Body of pancreas (tissue), 4 donors: ENCODE measurements at regions not wholly inside any gene's neighbourhood (a gene's known extent, or its start where the extent isn't known, plus 50 kb on each side); places are given as distances from the start of the nearest gene placed in this dataset.

Experiments used
- POLR2A ChIP-seq, 3 donors: fragments of 450-650 bp; IDR thresholded peaks; one replicate each; pipeline ENCODE4 v1.6.1; 2016; ENCODE audit warnings: antibody characterized with exemption in 3 of 3, mild to moderate bottlenecking in 2 of 3
- TF ChIP-seq, protein P1 (sequence below), 7 experiments: fragments of 450-650 bp in 4 of 7; fragments of 200-600 bp in 3 of 7; sonication (generic) in 3 of 7; IDR thresholded peaks; one replicate each; pipeline ENCODE4 v1.5.1; 2016 to 2019; ENCODE audit warnings: antibody characterized with exemption in 7 of 7

DNA sequence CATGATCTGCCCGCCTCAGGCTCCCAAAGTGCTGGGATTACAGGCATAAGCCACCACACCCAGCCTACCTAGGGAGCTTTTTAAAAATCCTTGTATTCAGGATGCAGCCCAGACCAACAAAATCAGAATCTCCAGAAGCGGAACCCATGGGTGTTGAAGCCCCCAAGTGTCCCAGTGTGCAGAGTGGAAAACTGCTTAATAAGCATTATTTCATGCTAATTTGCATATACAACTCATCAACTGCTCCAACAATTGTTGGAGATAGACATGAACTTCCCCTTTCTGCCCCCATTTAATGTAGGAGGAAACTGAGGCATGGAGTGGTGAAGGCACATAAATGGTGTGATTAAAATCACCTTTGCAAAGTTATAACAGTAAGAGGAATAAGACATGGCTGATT, 84.3 kb upstream of the C16orf82 start:
- no peak for TF ChIP-seq POLR2A (IDR thresholded peaks at IDR 0.05)
- TF ChIP-seq, protein P1, sequence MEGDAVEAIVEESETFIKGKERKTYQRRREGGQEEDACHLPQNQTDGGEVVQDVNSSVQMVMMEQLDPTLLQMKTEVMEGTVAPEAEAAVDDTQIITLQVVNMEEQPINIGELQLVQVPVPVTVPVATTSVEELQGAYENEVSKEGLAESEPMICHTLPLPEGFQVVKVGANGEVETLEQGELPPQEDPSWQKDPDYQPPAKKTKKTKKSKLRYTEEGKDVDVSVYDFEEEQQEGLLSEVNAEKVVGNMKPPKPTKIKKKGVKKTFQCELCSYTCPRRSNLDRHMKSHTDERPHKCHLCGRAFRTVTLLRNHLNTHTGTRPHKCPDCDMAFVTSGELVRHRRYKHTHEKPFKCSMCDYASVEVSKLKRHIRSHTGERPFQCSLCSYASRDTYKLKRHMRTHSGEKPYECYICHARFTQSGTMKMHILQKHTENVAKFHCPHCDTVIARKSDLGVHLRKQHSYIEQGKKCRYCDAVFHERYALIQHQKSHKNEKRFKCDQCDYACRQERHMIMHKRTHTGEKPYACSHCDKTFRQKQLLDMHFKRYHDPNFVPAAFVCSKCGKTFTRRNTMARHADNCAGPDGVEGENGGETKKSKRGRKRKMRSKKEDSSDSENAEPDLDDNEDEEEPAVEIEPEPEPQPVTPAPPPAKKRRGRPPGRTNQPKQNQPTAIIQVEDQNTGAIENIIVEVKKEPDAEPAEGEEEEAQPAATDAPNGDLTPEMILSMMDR (IDR thresholded peaks at IDR 0.05): no peak
